Liver (tissue), 8 donors: ENCODE measurements at regions not wholly inside any gene's neighbourhood (a gene's known extent, or its start where the extent isn't known, plus 50 kb on each side); places are given as distances from the start of the nearest gene placed in this dataset.

ENCODE experiments used
- DNase-seq: peaks from one replicate; pipeline ENCODE4 v3.0.0-alpha.2; 2017; ENCODE audit warnings: low spot score
- H3K27ac ChIP-seq, 2 donors: one replicate each; pipeline ENCODE4 v1.7.0; 2013; ENCODE audit warnings: inconsistent platforms in 2 of 2, low read length in 2 of 2, control low read depth in 1 of 2, low read depth in 1 of 2, mild to moderate bottlenecking in 1 of 2
- H3K27me3 ChIP-seq, 4 donors: one replicate each; pipeline versions ENCODE4 v1.6.1 to v1.7.0; 2013; ENCODE audit warnings: low read length in 3 of 4, inconsistent platforms in 1 of 4, mild to moderate bottlenecking in 1 of 4, moderate library complexity in 1 of 4; ENCODE audit not compliant: control insufficient read depth in 4 of 4, insufficient read depth in 4 of 4
- H3K36me3 ChIP-seq, 4 donors: one replicate each; pipeline versions ENCODE4 v1.6.1 to v1.7.0; 2013; ENCODE audit warnings: low read length in 3 of 4, mild to moderate bottlenecking in 3 of 4, low read depth in 1 of 4, moderate library complexity in 1 of 4; ENCODE audit not compliant: control insufficient read depth in 4 of 4, insufficient read depth in 3 of 4
- H3K4me1 ChIP-seq, 4 donors: one replicate each; pipeline versions ENCODE4 v1.6.1 to v1.7.0; 2013; ENCODE audit warnings: low read length in 3 of 4, mild to moderate bottlenecking in 3 of 4, moderate library complexity in 1 of 4; ENCODE audit not compliant: control insufficient read depth in 4 of 4, insufficient read depth in 4 of 4
- H3K4me3 ChIP-seq, 3 donors: one replicate each; pipeline versions ENCODE4 v1.6.1 to v1.7.0; 2013; ENCODE audit warnings: low read length in 3 of 3, control low read depth in 1 of 3, low read depth in 1 of 3, mild to moderate bottlenecking in 1 of 3
- H3K9ac ChIP-seq, 2 donors: one replicate each; pipeline ENCODE4 v1.7.0; 2013; ENCODE audit warnings: low read length in 2 of 2, mild to moderate bottlenecking in 2 of 2, moderate library complexity in 2 of 2, control low read depth in 1 of 2, low read depth in 1 of 2
- H3K9me3 ChIP-seq, 4 donors: one replicate each; pipeline versions ENCODE4 v1.6.1 to v1.7.0; 2013; ENCODE audit warnings: low read length in 3 of 4; ENCODE audit not compliant: control insufficient read depth in 4 of 4
- CTCF ChIP-seq: fragments of 150-350 bp; IDR thresholded peaks from 2 replicates; pipeline ENCODE4 v1.5.1; 2017; ENCODE audit warnings: improper control_type of control experiment, low read depth, low read length; ENCODE audit not compliant: missing input control
- EGR1 ChIP-seq, 2 donors: IDR thresholded peaks; 2 replicates each; pipeline ENCODE4 v1.6.1; 2016 to 2018; ENCODE audit warnings: antibody characterized with exemption in 2 of 2, low read depth in 2 of 2
- FOXA1 ChIP-seq: IDR thresholded peaks from 2 replicates; pipeline ENCODE4 v1.6.1; 2016; ENCODE audit warnings: antibody characterized with exemption
- FOXA2 ChIP-seq: IDR thresholded peaks from 2 replicates; pipeline ENCODE4 v1.6.1; 2016; ENCODE audit warnings: antibody characterized with exemption
- GABPA ChIP-seq, 2 donors: IDR thresholded peaks in 1 of 2; conservative IDR thresholded peaks in 1 of 2; 2 replicates each; pipeline ENCODE4 v1.6.1; 2016; ENCODE audit warnings: antibody characterized with exemption in 2 of 2, mild to moderate bottlenecking in 1 of 2, moderate library complexity in 1 of 2
- HNF4A ChIP-seq, 2 donors: conservative IDR thresholded peaks; 2 replicates each; pipeline ENCODE4 v1.6.1; 2016; ENCODE audit warnings: antibody characterized with exemption in 2 of 2, mild to moderate bottlenecking in 2 of 2
- HNF4G ChIP-seq: IDR thresholded peaks from 2 replicates; pipeline ENCODE4 v1.6.1; 2016; ENCODE audit warnings: antibody characterized with exemption
- JUND ChIP-seq, 2 donors: IDR thresholded peaks; 2 replicates each; pipeline ENCODE4 v1.6.1; 2016; ENCODE audit warnings: antibody characterized with exemption in 2 of 2
- NR2F2 ChIP-seq: IDR thresholded peaks from 2 replicates; pipeline ENCODE4 v1.6.1; 2016; ENCODE audit warnings: antibody characterized with exemption
- RAD21 ChIP-seq, 2 donors: IDR thresholded peaks; 2 replicates each; pipeline ENCODE4 v1.6.1; 2016; ENCODE audit warnings: antibody characterized with exemption in 2 of 2, mild to moderate bottlenecking in 2 of 2
- REST ChIP-seq: IDR thresholded peaks from 2 replicates; pipeline ENCODE4 v1.6.1; 2016; ENCODE audit warnings: antibody characterized with exemption, mild to moderate bottlenecking
- RXRA ChIP-seq, 2 donors: IDR thresholded peaks; 2 replicates each; pipeline ENCODE4 v1.6.1; 2017 to 2018; ENCODE audit warnings: antibody characterized with exemption in 2 of 2, mild to moderate bottlenecking in 1 of 2
- SP1 ChIP-seq: IDR thresholded peaks from 2 replicates; pipeline ENCODE4 v1.6.1; 2018; ENCODE audit warnings: antibody characterized with exemption, mild to moderate bottlenecking
- TAF1 ChIP-seq: conservative IDR thresholded peaks from 2 replicates; pipeline ENCODE4 v1.6.1; 2016; ENCODE audit warnings: antibody characterized with exemption, mild to moderate bottlenecking
- YY1 ChIP-seq: IDR thresholded peaks from 2 replicates; pipeline ENCODE4 v1.6.1; 2016; ENCODE audit warnings: antibody characterized with exemption, mild to moderate bottlenecking
- WGBS: extraction: QIAGEN DNeasy Blood & Tissue Kit; methylation state at CpG from one replicate; pipeline ENCODE4 v1.1.7; 2013; 5-methylcytosine and 5-hydroxymethylcytosine counted together
- TF ChIP-seq, protein P1 (sequence below): IDR thresholded peaks from 2 replicates; pipeline ENCODE4 v1.6.1; 2016; ENCODE audit warnings: antibody characterized with exemption
- TF ChIP-seq, protein P2 (sequence below): IDR thresholded peaks from 2 replicates; pipeline ENCODE4 v1.6.1; 2016; ENCODE audit warnings: antibody characterized with exemption
- TF ChIP-seq, protein P3 (sequence below): IDR thresholded peaks from 2 replicates; pipeline ENCODE4 v1.6.1; 2016; ENCODE audit warnings: antibody characterized with exemption
- donor health status: healthy.
- donor health status: healthy.
- donor health status: healthy.
- donor health status: healthy.
- donor health status: healthy.

GRCh38 chr20:56178219-56178618, 70.3 kb upstream of the MC3R start:
- DNase-seq, result no peak
- Histone ChIP-seq H3K27ac (no peak overlapping the region), H3K9ac (no peak overlapping the region), H3K9me3 (no peaks in the 10 kb centered on the region), H3K4me3 (no peak overlapping the region), H3K36me3 (no peaks in the 10 kb centered on the region), H3K4me1 (no peaks in the 10 kb centered on the region), H3K27me3 (no peaks in the 10 kb centered on the region)
- TF ChIP-seq JUND (IDR thresholded peaks at IDR 0.05), result no peak
- no peak for TF ChIP-seq SP1
- TF ChIP-seq, protein P1, sequence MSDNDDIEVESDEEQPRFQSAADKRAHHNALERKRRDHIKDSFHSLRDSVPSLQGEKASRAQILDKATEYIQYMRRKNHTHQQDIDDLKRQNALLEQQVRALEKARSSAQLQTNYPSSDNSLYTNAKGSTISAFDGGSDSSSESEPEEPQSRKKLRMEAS, result no peak
- TF ChIP-seq RAD21 (IDR thresholded peaks at IDR 0.05), result no peak
- no peak for TF ChIP-seq HNF4A (conservative IDR thresholded peaks at IDR 0.05)
- no peak for TF ChIP-seq RXRA (IDR thresholded peaks at IDR 0.05)
- 83% methylated on average over 6 of the region's 6 CpGs for WGBS

DNA sequence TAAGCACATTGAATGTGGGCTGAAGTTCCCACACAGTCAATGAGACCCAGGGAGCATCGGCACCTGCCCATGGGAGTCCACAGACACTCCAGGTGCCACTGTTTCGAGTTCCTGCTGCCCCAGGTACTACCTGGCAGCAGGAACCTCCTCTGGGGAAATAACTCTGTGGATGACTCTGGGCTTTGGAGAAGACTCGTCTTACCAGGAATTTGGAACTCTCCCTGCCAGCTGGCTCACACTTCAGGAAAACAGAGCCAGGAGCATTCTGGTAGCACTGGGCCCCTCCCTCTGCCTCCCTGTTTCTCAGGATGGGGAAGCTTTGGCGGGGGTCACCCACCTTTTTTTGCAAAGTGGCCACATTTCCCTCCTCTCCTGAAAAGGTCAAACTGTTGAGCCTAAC, 69.5 kb upstream of the MC3R start:
- Histone ChIP-seq H3K4me3 (no peak overlapping the region), H3K27ac (no peak overlapping the region), H3K36me3 (no peaks in the 10 kb centered on the region), H3K9ac (no peak overlapping the region), H3K27me3 (no peaks in the 10 kb centered on the region), H3K9me3 (no peaks in the 10 kb centered on the region), H3K4me1 (no peaks in the 10 kb centered on the region)
- DNase-seq, result no peak
- WGBS, result 68% methylated on average over 4 of the region's 4 CpGs
- no peak for TF ChIP-seq YY1
- no peak for TF ChIP-seq TAF1
- TF ChIP-seq FOXA1, result no peak
- TF ChIP-seq REST, result no peak
- no peak for TF ChIP-seq FOXA2
- TF ChIP-seq RXRA (IDR thresholded peaks at IDR 0.05), result no peak
- no peak for TF ChIP-seq RAD21 (IDR thresholded peaks at IDR 0.05)
- TF ChIP-seq CTCF, result no peak
- no peak for TF ChIP-seq GABPA (IDR thresholded peaks at IDR 0.05 in 1 of 2, conservative IDR thresholded peaks at IDR 0.05 in 1 of 2)
- TF ChIP-seq JUND (IDR thresholded peaks at IDR 0.05), result no peak
- TF ChIP-seq HNF4A (conservative IDR thresholded peaks at IDR 0.05), result no peak
- no peak for TF ChIP-seq EGR1 (IDR thresholded peaks at IDR 0.05; ENCODE audit: low read depth in 2 of 2)
- TF ChIP-seq NR2F2, result no peak
- TF ChIP-seq HNF4G, result no peak
- TF ChIP-seq, protein P2, sequence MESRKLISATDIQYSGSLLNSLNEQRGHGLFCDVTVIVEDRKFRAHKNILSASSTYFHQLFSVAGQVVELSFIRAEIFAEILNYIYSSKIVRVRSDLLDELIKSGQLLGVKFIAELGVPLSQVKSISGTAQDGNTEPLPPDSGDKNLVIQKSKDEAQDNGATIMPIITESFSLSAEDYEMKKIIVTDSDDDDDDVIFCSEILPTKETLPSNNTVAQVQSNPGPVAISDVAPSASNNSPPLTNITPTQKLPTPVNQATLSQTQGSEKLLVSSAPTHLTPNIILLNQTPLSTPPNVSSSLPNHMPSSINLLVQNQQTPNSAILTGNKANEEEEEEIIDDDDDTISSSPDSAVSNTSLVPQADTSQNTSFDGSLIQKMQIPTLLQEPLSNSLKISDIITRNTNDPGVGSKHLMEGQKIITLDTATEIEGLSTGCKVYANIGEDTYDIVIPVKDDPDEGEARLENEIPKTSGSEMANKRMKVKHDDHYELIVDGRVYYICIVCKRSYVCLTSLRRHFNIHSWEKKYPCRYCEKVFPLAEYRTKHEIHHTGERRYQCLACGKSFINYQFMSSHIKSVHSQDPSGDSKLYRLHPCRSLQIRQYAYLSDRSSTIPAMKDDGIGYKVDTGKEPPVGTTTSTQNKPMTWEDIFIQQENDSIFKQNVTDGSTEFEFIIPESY, result no peak
- TF ChIP-seq, protein P3, sequence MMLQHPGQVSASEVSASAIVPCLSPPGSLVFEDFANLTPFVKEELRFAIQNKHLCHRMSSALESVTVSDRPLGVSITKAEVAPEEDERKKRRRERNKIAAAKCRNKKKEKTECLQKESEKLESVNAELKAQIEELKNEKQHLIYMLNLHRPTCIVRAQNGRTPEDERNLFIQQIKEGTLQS, result no peak
- TF ChIP-seq, protein P1, result no peak
- TF ChIP-seq SP1, result no peak
